ENCODE measurements at regions not wholly inside any gene's neighbourhood (a gene's known extent, or its start where the extent isn't known, plus 50 kb on each side); places are given as distances from the start of the nearest gene placed in this dataset.
A peak's percentile ranks its signal among the peaks of the same experiment; 100 is the strongest.

GRCh38 chr6:66902457-66902856 lies 1195.4 kb upstream of the EYS start:
- intact Hi-C loops (cut with micrococcal nuclease): no loop called here
- peaks cover 19 to 28% of the 10 kb centered on the region in 2 donors for H3K9me3 Mint-ChIP-seq
- no peak for TF ChIP-seq CTCF (IDR thresholded peaks at IDR 0.05)
- Histone ChIP-seq H3K4me3 (ENCODE audit: low read length) (no peak overlapping the region), H3K36me3 (ENCODE audit: control insufficient read depth, insufficient read depth, low read length) (no peaks in the 10 kb centered on the region), H3K27ac (ENCODE audit: low read length) (no peak overlapping the region), H3K4me1 (ENCODE audit: control insufficient read depth, insufficient read depth, low read length) (no peaks in the 10 kb centered on the region), H3K27me3 (ENCODE audit: control insufficient read depth, insufficient read depth, low read length) (no peaks in the 10 kb centered on the region), H3K9me3 (ENCODE audit: control insufficient read depth, insufficient read depth, low read length) (peaks cover 6% of the 10 kb centered on the region)
- ATAC-seq: no peak
- H3K27ac Mint-ChIP-seq: no peak overlapping the region
- DNase-seq: no peak
- no peak overlapping the region for H3K4me3 Mint-ChIP-seq
- 49% methylated on average over 4 of the region's 4 CpGs for WGBS (ENCODE audit: insufficient coverage)
- no peaks in the 10 kb centered on the region for H3K36me3 Mint-ChIP-seq
- no peaks in the 10 kb centered on the region for H3K4me1 Mint-ChIP-seq
- H3K27me3 Mint-ChIP-seq (ENCODE audit: low read depth in 2 of 2): no peaks in the 10 kb centered on the region

GRCh38 chr6:66900133-66901083 lies 1193.4 kb upstream of the EYS start:
- peaks cover 11% of the 10 kb centered on the region for H3K9me3 ChIP-seq (ENCODE audit: control insufficient read depth, insufficient read depth, low read length)
- no peak for TF ChIP-seq CTCF (IDR thresholded peaks at IDR 0.05)
- intact Hi-C loops (cut with micrococcal nuclease): no loop called here
- H3K36me3 Mint-ChIP-seq: peaks cover 10% of the 10 kb centered on the region
- H3K4me1 Mint-ChIP-seq: no peaks in the 10 kb centered on the region
- peaks cover 14 to 25% of the 10 kb centered on the region in 2 donors for H3K9me3 Mint-ChIP-seq
- H3K27ac Mint-ChIP-seq: no peak overlapping the region
- DNase-seq: no peak
- no peaks in the 10 kb centered on the region for H3K4me1 ChIP-seq (ENCODE audit: control insufficient read depth, insufficient read depth, low read length)
- H3K4me3 Mint-ChIP-seq: no peak overlapping the region
- no peaks in the 10 kb centered on the region for H3K36me3 ChIP-seq (ENCODE audit: control insufficient read depth, insufficient read depth, low read length)
- H3K27ac ChIP-seq (ENCODE audit: low read length): no peak overlapping the region
- no peaks in the 10 kb centered on the region for H3K27me3 ChIP-seq (ENCODE audit: control insufficient read depth, insufficient read depth, low read length)
- H3K27me3 Mint-ChIP-seq (ENCODE audit: low read depth in 2 of 2): no peaks in the 10 kb centered on the region
- WGBS (ENCODE audit: insufficient coverage): 84% methylated on average over 8 of the region's 8 CpGs
- ATAC-seq: no peak
- no peak overlapping the region for H3K4me3 ChIP-seq (ENCODE audit: low read length)

- no peak overlapping the region for H3K27ac Mint-ChIP-seq
- Histone ChIP-seq H3K4me1 (ENCODE audit: control insufficient read depth, insufficient read depth, low read length) (no peaks in the 10 kb centered on the region), H3K27me3 (ENCODE audit: control insufficient read depth, insufficient read depth, low read length) (no peaks in the 10 kb centered on the region), H3K36me3 (ENCODE audit: control insufficient read depth, insufficient read depth, low read length) (no peaks in the 10 kb centered on the region), H3K9me3 (ENCODE audit: control insufficient read depth, insufficient read depth, low read length) (peaks cover 11% of the 10 kb centered on the region), H3K4me3 (ENCODE audit: low read length) (no peak overlapping the region), H3K27ac (ENCODE audit: low read length) (no peak overlapping the region)
- peaks cover 12% of the 10 kb centered on the region for H3K36me3 Mint-ChIP-seq
- intact Hi-C loops (cut with micrococcal nuclease): no loop called here
- no peaks in the 10 kb centered on the region for H3K4me1 Mint-ChIP-seq
- ATAC-seq (no peak), DNase-seq (peak in 1 of 2 donors; percentile 26)
- 100% methylated on average over 1 of the region's 2 CpGs for WGBS (ENCODE audit: insufficient coverage)
- no peak overlapping the region for H3K4me3 Mint-ChIP-seq
- H3K27me3 Mint-ChIP-seq (ENCODE audit: low read depth in 2 of 2): no peaks in the 10 kb centered on the region
- peaks cover 14 to 23% of the 10 kb centered on the region in 2 donors for H3K9me3 Mint-ChIP-seq
- TF ChIP-seq CTCF (IDR thresholded peaks at IDR 0.05): no peak
Measured at GRCh38 chr6:66897576-66897975, 1190.5 kb upstream of the EYS start.
